HL-60 (cell line): ENCODE measurements at regions not wholly inside any gene's neighbourhood (a gene's known extent, or its start where the extent isn't known, plus 50 kb on each side); places are given as distances from the start of the nearest gene placed in this dataset.

Source experiments
- POLR2AphosphoS5 ChIP-seq: IDR thresholded peaks from 2 replicates; pipeline ENCODE4 v1.6.1; 2012; ENCODE audit warnings: low read depth
- TF ChIP-seq, protein P1 (sequence below): IDR thresholded peaks from one replicate; pipeline ENCODE4 v1.5.1; 2011; ENCODE audit warnings: low read length, control low read depth, inconsistent platforms; ENCODE audit not compliant: insufficient read depth

DNA sequence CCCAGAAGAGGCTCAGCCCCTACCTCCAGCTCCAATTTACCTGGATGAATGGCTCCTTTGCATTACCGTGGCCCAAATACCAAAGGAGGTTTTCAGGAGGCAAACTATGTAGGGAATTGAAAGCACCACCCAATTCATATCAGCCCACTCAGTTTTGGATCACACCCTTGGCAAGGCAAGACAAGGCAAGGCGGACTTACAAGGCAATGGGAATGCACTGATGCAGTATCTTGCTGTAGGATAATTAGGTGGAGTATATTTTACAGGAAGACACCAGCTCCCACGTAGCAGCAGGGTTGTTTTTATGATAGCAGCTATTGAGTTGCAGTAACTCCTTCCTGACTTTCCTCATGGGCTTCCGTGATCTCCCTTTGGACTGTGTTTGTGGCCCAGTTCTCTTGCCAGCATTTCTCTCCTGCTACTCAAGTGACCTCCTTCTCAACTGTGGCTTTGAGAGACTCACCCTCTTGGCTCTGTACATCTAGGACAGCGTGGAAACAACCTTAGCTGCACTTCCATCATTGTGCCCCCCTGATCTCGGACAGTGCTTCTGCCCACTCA lies 935.9 kb downstream of the EFNB2 start:
- TF ChIP-seq, protein P1, sequence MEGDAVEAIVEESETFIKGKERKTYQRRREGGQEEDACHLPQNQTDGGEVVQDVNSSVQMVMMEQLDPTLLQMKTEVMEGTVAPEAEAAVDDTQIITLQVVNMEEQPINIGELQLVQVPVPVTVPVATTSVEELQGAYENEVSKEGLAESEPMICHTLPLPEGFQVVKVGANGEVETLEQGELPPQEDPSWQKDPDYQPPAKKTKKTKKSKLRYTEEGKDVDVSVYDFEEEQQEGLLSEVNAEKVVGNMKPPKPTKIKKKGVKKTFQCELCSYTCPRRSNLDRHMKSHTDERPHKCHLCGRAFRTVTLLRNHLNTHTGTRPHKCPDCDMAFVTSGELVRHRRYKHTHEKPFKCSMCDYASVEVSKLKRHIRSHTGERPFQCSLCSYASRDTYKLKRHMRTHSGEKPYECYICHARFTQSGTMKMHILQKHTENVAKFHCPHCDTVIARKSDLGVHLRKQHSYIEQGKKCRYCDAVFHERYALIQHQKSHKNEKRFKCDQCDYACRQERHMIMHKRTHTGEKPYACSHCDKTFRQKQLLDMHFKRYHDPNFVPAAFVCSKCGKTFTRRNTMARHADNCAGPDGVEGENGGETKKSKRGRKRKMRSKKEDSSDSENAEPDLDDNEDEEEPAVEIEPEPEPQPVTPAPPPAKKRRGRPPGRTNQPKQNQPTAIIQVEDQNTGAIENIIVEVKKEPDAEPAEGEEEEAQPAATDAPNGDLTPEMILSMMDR = no peak
- no peak for TF ChIP-seq POLR2AphosphoS5
